Upper lobe of left lung (tissue), 4 donors: ENCODE measurements at regions not wholly inside any gene's neighbourhood (a gene's known extent, or its start where the extent isn't known, plus 50 kb on each side); places are given as distances from the start of the nearest gene placed in this dataset.

Experiments
- CTCF ChIP-seq, 6 experiments: fragments of 450-650 bp in 4 of 6; fragments of 200-600 bp in 2 of 6; sonication (generic) in 2 of 6; IDR thresholded peaks; one replicate each; pipeline ENCODE4 v1.5.1; 2016 to 2019; ENCODE audit warnings: antibody characterized with exemption in 6 of 6
- EP300 ChIP-seq, 4 donors: sonication (generic); formaldehyde crosslinking; IDR thresholded peaks; one replicate each; pipeline ENCODE4 v1.5.1; 2017; ENCODE audit warnings: antibody characterized with exemption in 4 of 4, control low read depth in 2 of 4

GRCh38 chr17:72425794-72426168 lies 305.0 kb downstream of the SOX9 start:
- TF ChIP-seq CTCF (IDR thresholded peaks at IDR 0.05) (no peak), EP300 (IDR thresholded peaks at IDR 0.05) (no peak)
